GM21825 (cell line): ENCODE measurements at regions not wholly inside any gene's neighbourhood (a gene's known extent, or its start where the extent isn't known, plus 50 kb on each side); places are given as distances from the start of the nearest gene placed in this dataset.

Experiments used
- ATAC-seq: cut with Tn5 transposase; IDR thresholded peaks from one replicate; pipeline ENCODE4 v1.9.1; 2021; ENCODE audit warnings: mild to moderate bottlenecking, moderate library complexity; ENCODE audit not compliant: unreplicated experiment

- no peak for ATAC-seq
These were observed 197.8 kb upstream of the TPM1 start for GRCh38 chr15:62844564-62845240.

GRCh38 chr15:62845241-62846126, 197.1 kb upstream of the TPM1 start:
- ATAC-seq: no peak

- ATAC-seq: no peak
These were observed 196.3 kb upstream of the TPM1 start for GRCh38 chr15:62846131-62846804.

GRCh38 chr15:62846805-62847495, 195.6 kb upstream of the TPM1 start:
- no peak for ATAC-seq

GRCh38 chr15:62847900-62848489, 194.6 kb upstream of the TPM1 start:
- no peak for ATAC-seq

GRCh38 chr15:62848632-62849050, 193.9 kb upstream of the TPM1 start:
- ATAC-seq: no peak

GRCh38 chr15:62849316-62850106, 193.0 kb upstream of the TPM1 start:
- ATAC-seq: no peak

- ATAC-seq: no peak
These were observed 192.2 kb upstream of the TPM1 start for GRCh38 chr15:62850318-62850717.

- no peak for ATAC-seq
These were observed 191.7 kb upstream of the TPM1 start for GRCh38 chr15:62850791-62851291.

- no peak for ATAC-seq
These were observed 189.3 kb upstream of the TPM1 start for GRCh38 chr15:62853114-62853840.

- ATAC-seq: no peak
These were observed 188.7 kb upstream of the TPM1 start for GRCh38 chr15:62853841-62854225.

- ATAC-seq: no peak
These were observed 188.0 kb upstream of the TPM1 start for GRCh38 chr15:62854420-62855084.

- no peak for ATAC-seq
These were observed 187.5 kb upstream of the TPM1 start for GRCh38 chr15:62855085-62855476.

GRCh38 chr15:62856466-62857246, 185.9 kb upstream of the TPM1 start:
- no peak for ATAC-seq

GRCh38 chr15:62857411-62857853, 185.1 kb upstream of the TPM1 start:
- ATAC-seq: no peak

GRCh38 chr15:62858343-62858742, 184.2 kb upstream of the TPM1 start:
- ATAC-seq: no peak

GRCh38 chr15:62862717-62863116, 179.8 kb upstream of the TPM1 start:
- no peak for ATAC-seq

GRCh38 chr15:62866366-62866765, 176.2 kb upstream of the TPM1 start:
- ATAC-seq: no peak
